ENCODE measurements at regions not wholly inside any gene's neighbourhood (a gene's known extent, or its start where the extent isn't known, plus 50 kb on each side); places are given as distances from the start of the nearest gene placed in this dataset.
"Not testable (repeated sequence)": the region's sequence is repeated elsewhere in the genome, so short reads cannot be mapped to it uniquely, and the experiment has no call there.

- Histone ChIP-seq H3K4me1 (no peaks in the 10 kb centered on the region), H3K4me2 (no peak overlapping the region)
- TF ChIP-seq Cebpa-rat (IDR thresholded peaks at IDR 0.05): no peak
Measured at GRCh38 chr7:109638321-109638720, 1068.6 kb downstream of the DNAJB9 start.

DNA sequence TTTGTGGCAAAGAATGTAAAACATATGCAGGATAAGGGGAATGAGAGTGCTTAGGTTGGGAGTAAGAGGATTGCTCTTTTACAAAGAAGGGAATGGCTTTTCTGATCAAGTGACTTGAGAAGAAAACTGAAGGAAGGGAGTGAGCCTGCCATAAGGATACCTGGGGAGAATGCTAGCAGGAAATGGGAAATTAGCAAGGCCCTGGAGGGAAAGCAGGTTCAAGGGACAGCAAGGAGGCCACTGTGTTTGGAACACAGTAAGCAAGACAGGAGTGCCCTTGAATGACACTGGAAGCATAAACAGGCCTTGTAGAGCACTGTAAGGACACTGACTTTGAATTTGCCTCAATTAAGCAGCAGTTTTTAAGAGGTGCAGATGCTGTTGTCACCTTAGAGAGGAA lies 1069.9 kb downstream of the DNAJB9 start:
- no peak for TF ChIP-seq Cebpa-rat (IDR thresholded peaks at IDR 0.05)
- H4K20me1 ChIP-seq: no peaks in the 10 kb centered on the region
- H3K9me3 ChIP-seq (replicated peaks in 1 of 11): no peaks in the 10 kb centered on the region; a peak in 1 of 22 replicates
- no peaks in the 10 kb centered on the region for H3K4me1 ChIP-seq
- no peaks in the 10 kb centered on the region for H3K27me3 ChIP-seq
- H3K27ac ChIP-seq: no peak overlapping the region
- H3K36me3 ChIP-seq: no peaks in the 10 kb centered on the region
- no peak overlapping the region for H3K9ac ChIP-seq
- H3K4me2 ChIP-seq: no peak overlapping the region
- H3K4me3 ChIP-seq: no peak overlapping the region

More at GRCh38 chr7:109638321-109638720, 1068.6 kb downstream of the DNAJB9 start:
- no peak overlapping the region for H3K9ac ChIP-seq
- H3K4me3 ChIP-seq: no peak overlapping the region
- H4K20me1 ChIP-seq: no peaks in the 10 kb centered on the region
- H3K27ac ChIP-seq: no peak overlapping the region
- H3K27me3 ChIP-seq: no peaks in the 10 kb centered on the region
- H3K36me3 ChIP-seq: no peaks in the 10 kb centered on the region
- peaks cover 0 to 3% (median 2%) of the 10 kb centered on the region in 11 experiments; a peak in 13 of 22 replicates for H3K9me3 ChIP-seq (replicated peaks in 1 of 11)

DNA sequence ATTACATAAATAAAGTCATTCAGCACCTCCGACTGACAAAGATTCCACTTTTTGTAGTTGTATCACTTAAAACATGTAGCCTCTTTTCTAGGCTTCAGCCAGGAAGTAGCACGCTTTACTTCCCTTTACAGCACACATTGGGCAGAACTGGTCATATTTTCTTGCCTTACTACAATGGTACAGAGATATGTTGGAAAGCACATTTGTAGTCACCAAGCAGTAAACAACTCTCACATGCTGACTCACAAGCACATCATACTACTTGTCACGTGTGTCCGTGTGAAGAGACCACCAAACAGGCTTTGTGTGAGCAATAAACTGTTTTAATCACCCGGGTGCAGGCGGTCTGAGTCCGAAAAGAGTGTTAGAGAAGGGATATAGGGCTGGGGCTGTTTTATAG lies 1071.8 kb downstream of the DNAJB9 start:
- Histone ChIP-seq H4K20me1 (no peaks in the 10 kb centered on the region), H3K27me3 (no peaks in the 10 kb centered on the region), H3K27ac (no peak overlapping the region), H3K9me3 (replicated peaks in 1 of 11) (no peaks in the 10 kb centered on the region), H3K9ac (no peak overlapping the region), H3K4me2 (no peak overlapping the region), H3K4me3 (no peak overlapping the region), H3K36me3 (no peaks in the 10 kb centered on the region), H3K4me1 (no peaks in the 10 kb centered on the region)
- no peak for TF ChIP-seq Cebpa-rat (IDR thresholded peaks at IDR 0.05)

- no peaks in the 10 kb centered on the region for H3K9me3 ChIP-seq (replicated peaks in 1 of 11)
- no peaks in the 10 kb centered on the region for H3K27me3 ChIP-seq
- H3K4me1 ChIP-seq: no peaks in the 10 kb centered on the region
- no peak overlapping the region for H3K4me3 ChIP-seq
- TF ChIP-seq Cebpa-rat (IDR thresholded peaks at IDR 0.05): no peak
- no peak overlapping the region for H3K4me2 ChIP-seq
- H3K36me3 ChIP-seq: no peaks in the 10 kb centered on the region
- no peak overlapping the region for H3K9ac ChIP-seq
- no peak overlapping the region for H3K27ac ChIP-seq
- H4K20me1 ChIP-seq: no peaks in the 10 kb centered on the region
Measured at GRCh38 chr7:109646124-109646523, 1076.5 kb downstream of the DNAJB9 start.

DNA sequence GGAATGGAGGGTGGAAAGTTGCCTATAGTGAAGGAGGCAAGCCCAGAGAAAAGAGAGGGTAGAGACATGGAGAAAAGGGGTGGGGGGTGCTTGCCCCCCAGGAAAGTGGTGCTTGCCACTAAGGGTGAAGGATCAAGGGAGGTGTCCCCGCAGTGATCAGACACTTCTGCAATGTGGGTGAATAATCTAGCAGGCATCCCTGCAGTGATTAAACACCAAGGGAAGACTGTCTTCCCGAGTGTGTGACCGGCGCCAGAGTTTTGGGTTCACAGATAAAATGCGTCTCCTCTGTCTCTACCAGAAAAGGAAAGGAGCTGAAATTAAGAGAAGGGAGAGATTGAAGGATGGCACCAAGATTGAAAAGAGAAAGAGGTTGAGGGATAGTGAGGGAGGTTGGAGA lies 1076.9 kb downstream of the DNAJB9 start:
- H3K4me2 ChIP-seq: not testable (repeated sequence)

DNA sequence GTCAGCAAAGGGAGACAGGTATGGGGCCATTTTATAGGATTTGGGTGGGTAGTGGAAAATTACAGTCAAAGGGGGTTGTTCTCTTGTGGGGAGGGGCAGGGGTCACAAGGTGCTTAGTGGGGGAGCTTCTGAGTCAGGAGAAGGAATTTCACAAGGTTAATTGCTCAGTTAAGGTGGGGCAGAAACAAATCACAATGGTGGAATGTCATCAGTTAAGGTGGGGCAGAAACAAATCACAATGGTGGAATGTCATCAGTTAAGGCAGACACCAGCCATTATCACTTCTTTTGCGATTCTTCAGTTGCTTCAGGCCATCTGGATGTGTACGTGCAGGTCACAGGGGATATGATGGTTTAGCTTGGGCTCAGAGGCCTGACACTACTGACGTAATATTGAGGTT lies 1077.6 kb downstream of the DNAJB9 start:
- H4K20me1 ChIP-seq; H3K4me2 ChIP-seq; H3K27me3 ChIP-seq; H3K4me3 ChIP-seq; H3K4me1 ChIP-seq; H3K36me3 ChIP-seq; H3K9ac ChIP-seq; H3K9me3 ChIP-seq (replicated peaks in 1 of 11); H3K27ac ChIP-seq: not testable (repeated sequence)

More for the DNA sequence above, 1076.9 kb downstream of the DNAJB9 start:
- H3K4me1 ChIP-seq; H4K20me1 ChIP-seq; H3K27me3 ChIP-seq; H3K9me3 ChIP-seq (replicated peaks in 1 of 11); H3K36me3 ChIP-seq; H3K9ac ChIP-seq; H3K27ac ChIP-seq; H3K4me3 ChIP-seq: not testable (repeated sequence)

- no peak overlapping the region for H3K4me2 ChIP-seq
- no peak overlapping the region for H3K27ac ChIP-seq
- H3K9ac ChIP-seq: no peak overlapping the region
- H3K36me3 ChIP-seq: no peaks in the 10 kb centered on the region
- no peaks in the 10 kb centered on the region for H3K27me3 ChIP-seq
- no peak for TF ChIP-seq Cebpa-rat (IDR thresholded peaks at IDR 0.05)
- H3K4me3 ChIP-seq: no peak overlapping the region
- H4K20me1 ChIP-seq: no peaks in the 10 kb centered on the region
- no peaks in the 10 kb centered on the region for H3K9me3 ChIP-seq (replicated peaks in 1 of 11)
- peaks cover 0 to 3% (median 0%) of the 10 kb centered on the region in 10 experiments; a peak in 1 of 20 replicates for H3K4me1 ChIP-seq
Measured at GRCh38 chr7:109659261-109659660, 1089.6 kb downstream of the DNAJB9 start.

GRCh38 chr7:109660401-109660800 lies 1090.7 kb downstream of the DNAJB9 start:
- H3K9ac ChIP-seq: no peak overlapping the region
- no peaks in the 10 kb centered on the region for H3K9me3 ChIP-seq (replicated peaks in 1 of 11)
- peaks cover 0 to 3% (median 0%) of the 10 kb centered on the region in 10 experiments; a peak in 1 of 20 replicates for H3K4me1 ChIP-seq
- H3K27me3 ChIP-seq: no peaks in the 10 kb centered on the region
- no peak overlapping the region for H3K4me2 ChIP-seq
- H3K4me3 ChIP-seq: no peak overlapping the region
- no peak for TF ChIP-seq Cebpa-rat (IDR thresholded peaks at IDR 0.05)
- no peak overlapping the region for H3K27ac ChIP-seq
- no peaks in the 10 kb centered on the region for H4K20me1 ChIP-seq
- H3K36me3 ChIP-seq: no peaks in the 10 kb centered on the region

DNA sequence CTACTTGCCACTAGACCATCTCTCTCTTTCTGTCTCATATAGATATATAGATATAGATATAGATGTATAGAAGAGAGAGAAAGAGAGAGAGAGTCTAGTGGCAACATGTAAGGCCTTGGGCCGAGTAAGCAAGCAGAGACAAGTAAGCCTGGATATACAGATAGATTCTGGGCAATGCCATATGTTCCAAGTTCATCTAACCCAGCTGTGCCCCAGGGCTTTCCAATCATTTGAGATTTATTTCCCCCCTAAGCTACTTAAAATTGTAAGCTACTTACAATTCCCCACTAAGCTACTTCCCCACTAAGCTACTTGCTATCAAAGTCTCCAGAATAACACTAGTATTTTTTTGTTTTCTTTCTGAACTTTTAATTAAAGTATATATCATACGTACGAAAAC lies 1094.1 kb downstream of the DNAJB9 start:
- Histone ChIP-seq H3K9ac (no peak overlapping the region), H3K27ac (no peak overlapping the region), H3K4me1 (peaks cover 0 to 3% (median 0%) of the 10 kb centered on the region in 10 experiments; a peak in 1 of 20 replicates), H3K27me3 (no peaks in the 10 kb centered on the region), H3K4me3 (no peak overlapping the region), H4K20me1 (no peaks in the 10 kb centered on the region), H3K36me3 (no peaks in the 10 kb centered on the region), H3K4me2 (no peak overlapping the region), H3K9me3 (replicated peaks in 1 of 11) (no peaks in the 10 kb centered on the region)
- no peak for TF ChIP-seq Cebpa-rat (IDR thresholded peaks at IDR 0.05)

GRCh38 chr7:109687269-109687668 lies 1117.6 kb downstream of the DNAJB9 start:
- not testable (repeated sequence) for H3K36me3 ChIP-seq; H3K4me1 ChIP-seq; H3K4me2 ChIP-seq; H3K9me3 ChIP-seq (replicated peaks in 1 of 11); H3K27ac ChIP-seq; H3K9ac ChIP-seq; H3K27me3 ChIP-seq; H3K4me3 ChIP-seq; H4K20me1 ChIP-seq

DNA sequence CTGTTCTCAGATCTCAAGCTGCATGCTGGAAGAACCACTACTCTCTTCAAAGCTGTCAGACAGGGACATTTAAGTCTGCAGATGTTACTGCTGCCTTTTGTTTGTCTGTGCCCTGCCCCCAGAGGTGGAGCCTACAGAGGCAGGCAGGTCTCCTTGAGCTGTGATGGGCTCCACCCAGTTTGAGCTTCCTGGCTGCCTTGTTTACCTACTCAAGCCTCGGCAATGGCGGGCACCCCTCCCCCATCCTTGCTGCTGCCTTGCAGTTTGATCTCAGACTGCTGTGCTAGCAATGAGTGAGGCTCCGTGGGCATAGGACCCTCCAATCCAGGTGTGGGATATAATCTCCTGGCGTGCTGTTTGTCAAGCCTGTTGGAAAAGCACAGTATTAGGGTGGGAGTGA lies 1122.9 kb downstream of the DNAJB9 start:
- H3K4me1 ChIP-seq, H3K9ac ChIP-seq, H3K27ac ChIP-seq, H3K4me2 ChIP-seq, H3K4me3 ChIP-seq, H3K36me3 ChIP-seq, H4K20me1 ChIP-seq, H3K27me3 ChIP-seq: not testable (repeated sequence)
- peaks cover 0 to 20% (median 8%) of the 10 kb centered on the region in 11 experiments; a peak in 13 of 22 replicates for H3K9me3 ChIP-seq (replicated peaks in 1 of 11)
